IMR-90 (cell line): ENCODE measurements at regions not wholly inside any gene's neighbourhood (a gene's known extent, or its start where the extent isn't known, plus 50 kb on each side); places are given as distances from the start of the nearest gene placed in this dataset.

Source experiments
- ATAC-seq: fragments of 200-7000 bp; cut with Tn5 transposase; 2 replicates; pipeline ENCODE4 v1.9.1; 2020; ENCODE audit warnings: low read depth, mild to moderate bottlenecking, moderate library complexity
- BruUV-seq: library from RNA; stranded (reverse); fragments of 400-500 nt; replicated peaks from 2 replicates; lab custom pipeline; 2021; lab: Mats Ljungman, UMichigan
- CTCF ChIA-PET: fragments of 300-600 bp; formaldehyde crosslinking; extraction: SDS; loops from one replicate; lab custom pipeline; 2021; ENCODE audit warnings: antibody characterized with exemption; lab: Yijun Ruan, JAX
- POLR2A ChIA-PET: fragments of 300-600 bp; sonication (Branson Sonifier 250); formaldehyde crosslinking; loops from one replicate; lab custom pipeline; 2022; ENCODE audit warnings: antibody characterized with exemption; ENCODE audit not compliant: unreplicated experiment; lab: Charles Lee
- DNase-seq: peaks from one replicate; pipeline ENCODE4 v3.0.0; 2013
- H2AFZ ChIP-seq: replicated peaks from 2 replicates; pipeline ENCODE3; 2013; ENCODE audit warnings: low read length, mild to moderate bottlenecking; ENCODE audit not compliant: poor library complexity
- H2AK5ac ChIP-seq: 2 replicates; pipeline ENCODE4 v1.6.1; 2013; ENCODE audit warnings: low read depth, low read length, inconsistent platforms
- H2AK9ac ChIP-seq: replicated peaks from 2 replicates; pipeline ENCODE3; 2013; ENCODE audit warnings: mild to moderate bottlenecking, low read depth, low read length, moderate library complexity; ENCODE audit not compliant: poor library complexity
- H2BK120ac ChIP-seq: 2 replicates; pipeline ENCODE4 v1.6.1; 2013; ENCODE audit warnings: low read depth, low read length, inconsistent platforms
- H2BK15ac ChIP-seq: 3 replicates; pipeline ENCODE4 v1.6.1; 2013; ENCODE audit warnings: low read depth, low read length, inconsistent platforms
- H2BK20ac ChIP-seq: 2 replicates; pipeline ENCODE4 v1.6.1; 2013; ENCODE audit warnings: low read depth, mild to moderate bottlenecking, inconsistent platforms, low read length, moderate library complexity
- H2BK5ac ChIP-seq: 2 replicates; pipeline ENCODE4 v1.6.1; 2013; ENCODE audit warnings: mild to moderate bottlenecking, low read depth, low read length, inconsistent platforms; ENCODE audit not compliant: poor library complexity, severe bottlenecking
- H3K14ac ChIP-seq: replicated peaks from 2 replicates; pipeline ENCODE4 v1.6.1; 2013; ENCODE audit warnings: low read depth, low read length, inconsistent platforms
- H3K18ac ChIP-seq: 2 replicates; pipeline ENCODE4 v1.6.1; 2013; ENCODE audit warnings: low read depth, low read length, control low read depth
- H3K23ac ChIP-seq: 2 replicates; pipeline ENCODE4 v1.6.1; 2013; ENCODE audit warnings: low read depth, low read length, inconsistent platforms
- H3K27ac ChIP-seq: 2 replicates; pipeline ENCODE4 v1.5.1; 2013; ENCODE audit warnings: mild to moderate bottlenecking, control low read depth, low read length; ENCODE audit not compliant: insufficient read depth
- H3K27me3 ChIP-seq: 2 replicates; pipeline ENCODE4 v1.6.1; 2013; ENCODE audit warnings: low read length; ENCODE audit not compliant: control insufficient read depth, insufficient read depth
- H3K36me3 ChIP-seq: 2 replicates; pipeline ENCODE4 v1.6.1; 2013; ENCODE audit warnings: low read length, mixed read lengths; ENCODE audit not compliant: control insufficient read depth, insufficient read depth
- H3K4ac ChIP-seq: 2 replicates; pipeline ENCODE4 v1.6.1; 2013; ENCODE audit warnings: low read depth, low read length, inconsistent platforms
- H3K4me1 ChIP-seq: 2 replicates; pipeline ENCODE4 v1.6.1; 2013; ENCODE audit warnings: low read length, mixed read lengths; ENCODE audit not compliant: control insufficient read depth, insufficient read depth
- H3K4me2 ChIP-seq: 2 replicates; pipeline ENCODE4 v1.6.1; 2013; ENCODE audit warnings: low read depth, mild to moderate bottlenecking, control low read depth, low read length, moderate library complexity
- H3K4me3 ChIP-seq: 2 replicates; pipeline ENCODE4 v1.5.1; 2013; ENCODE audit warnings: low read depth, mild to moderate bottlenecking, control low read depth, low read length, moderate library complexity; ENCODE audit not compliant: insufficient read depth
- H3K56ac ChIP-seq: 2 replicates; pipeline ENCODE4 v1.6.1; 2013; ENCODE audit warnings: low read length, inconsistent platforms; ENCODE audit not compliant: insufficient read depth; ENCODE audit errors: extremely low read depth
- H3K79me1 ChIP-seq, 2 experiments: 2 replicates each; pipeline ENCODE4 v1.6.1; 2013; ENCODE audit warnings: low read length in 2 of 2, inconsistent platforms in 1 of 2, low read depth in 1 of 2
- H3K9ac ChIP-seq: 2 replicates; pipeline ENCODE4 v1.6.1; 2013; ENCODE audit warnings: low read depth, low read length, control low read depth
- H3K9me1 ChIP-seq: 2 replicates; pipeline ENCODE4 v1.6.1; 2013; ENCODE audit warnings: low read length, inconsistent platforms; ENCODE audit not compliant: insufficient read depth
- H3K9me3 ChIP-seq: 2 replicates; pipeline ENCODE4 v1.6.1; 2013; ENCODE audit warnings: low read length; ENCODE audit not compliant: control insufficient read depth, insufficient read depth
- H4K20me1 ChIP-seq: 2 replicates; pipeline ENCODE4 v1.6.1; 2013; ENCODE audit warnings: low read length, inconsistent platforms; ENCODE audit not compliant: insufficient read depth
- H4K5ac ChIP-seq: 2 replicates; pipeline ENCODE4 v1.6.1; 2013; ENCODE audit warnings: mild to moderate bottlenecking, low read depth, low read length, control low read depth
- H4K8ac ChIP-seq, 2 experiments: 2 replicates each; pipeline ENCODE4 v1.6.1; 2013; ENCODE audit warnings: low read depth in 2 of 2, low read length in 2 of 2, control low read depth in 1 of 2, inconsistent platforms in 1 of 2
- H4K91ac ChIP-seq: 2 replicates; pipeline ENCODE4 v1.6.1; 2013; ENCODE audit warnings: low read depth, low read length, inconsistent platforms; ENCODE audit not compliant: insufficient read depth
- BHLHE40 ChIP-seq: fragments of 150-350 bp; IDR thresholded peaks from 2 replicates; pipeline ENCODE4 v1.6.1; 2016; ENCODE audit warnings: mild to moderate bottlenecking, low read depth, low read length
- CEBPB ChIP-seq: IDR thresholded peaks from 2 replicates; pipeline ENCODE4 v1.6.1; 2012; ENCODE audit warnings: low read depth, low read length, improper control_type of control experiment
- CHD1 ChIP-seq: IDR thresholded peaks from 2 replicates; pipeline ENCODE4 v1.6.1; 2012; ENCODE audit warnings: low read depth, low read length, improper control_type of control experiment
- MAZ ChIP-seq: IDR thresholded peaks from 2 replicates; pipeline ENCODE4 v1.6.1; 2012; ENCODE audit warnings: low read depth, mild to moderate bottlenecking, low read length, improper control_type of control experiment, moderate library complexity, borderline replicate concordance
- MXI1 ChIP-seq: IDR thresholded peaks from 2 replicates; pipeline ENCODE4 v1.6.1; 2012; ENCODE audit warnings: low read depth, mild to moderate bottlenecking, low read length, moderate library complexity, borderline replicate concordance
- NFE2L2 ChIP-seq: fragments of 150-350 bp; IDR thresholded peaks from 2 replicates; pipeline ENCODE4 v1.6.1; 2016; ENCODE audit warnings: low read depth, mild to moderate bottlenecking, low read length
- RAD21 ChIP-seq: IDR thresholded peaks from 2 replicates; pipeline ENCODE4 v1.6.1; 2012; ENCODE audit warnings: low read length, improper control_type of control experiment
- RFX5 ChIP-seq: IDR thresholded peaks from 2 replicates; pipeline ENCODE4 v1.8.0; 2012; ENCODE audit warnings: low read depth, mild to moderate bottlenecking, low read length, moderate library complexity
- USF2 ChIP-seq: fragments of 150-350 bp; IDR thresholded peaks from 2 replicates; pipeline ENCODE4 v1.6.1; 2017; ENCODE audit warnings: mild to moderate bottlenecking, antibody characterized with exemption, low read length, low read depth
- WGBS, 2 experiments: methylation state at CpG; one replicate each; pipeline versions ENCODE4 v1.1.5 to v1.1.7; 2013; ENCODE audit warnings: missing lambda C conversion rate in 2 of 2; ENCODE audit not compliant: insufficient read length in 1 of 2; ENCODE audit errors: extremely low coverage in 2 of 2; 5-methylcytosine and 5-hydroxymethylcytosine counted together
- dilution Hi-C: fragments of 300-500 bp; cut with HindIII; formaldehyde crosslinking; loops from one replicate; pipeline ENCODE4 v1.14.3; 2018; ENCODE audit warnings: low sequenced_read_pairs; ENCODE audit not compliant: unreplicated experiment
- in situ Hi-C: fragments of 300-500 bp; cut with MboI; formaldehyde crosslinking; loops from 3 replicates; pipeline ENCODE4 v1.14.3; 2019; ENCODE audit warnings: low sequenced_read_pairs, inconsistent platforms, mixed read lengths
- intact Hi-C: fragments of 100-400 bp; cut with micrococcal nuclease; formaldehyde crosslinking; loops from 2 replicates; pipeline ENCODE4 v1.10.0; 2022

GRCh38 chr18:1907470-1908206, 663.7 kb downstream of the METTL4 start:
- Histone ChIP-seq H2BK20ac (no peak overlapping the region), H4K91ac (no peak overlapping the region), H3K4me2 (no peak overlapping the region), H3K14ac (no peak overlapping the region), H3K9me3 (peaks cover 8% of the 10 kb centered on the region), H3K79me1 (no peaks in the 10 kb centered on the region), H3K23ac (no peak overlapping the region), H4K20me1 (no peaks in the 10 kb centered on the region), H3K9ac (no peak overlapping the region), H2BK15ac (no peak overlapping the region), H3K4me1 (no peaks in the 10 kb centered on the region), H3K9me1 (no peaks in the 10 kb centered on the region), H2BK5ac (no peak overlapping the region), H2AK9ac (no peak overlapping the region), H3K27ac (no peak overlapping the region), H4K5ac (no peak overlapping the region), H3K27me3 (no peaks in the 10 kb centered on the region), H3K56ac (no peak overlapping the region), H2AFZ (no peak overlapping the region), H3K4me3 (no peak overlapping the region), H3K4ac (no peak overlapping the region), H2BK120ac (no peak overlapping the region), H3K36me3 (no peaks in the 10 kb centered on the region), H3K18ac (no peak overlapping the region), H4K8ac (no peak overlapping the region), H2AK5ac (no peak overlapping the region)
- no peak for TF ChIP-seq BHLHE40
- TF ChIP-seq RAD21: no peak
- TF ChIP-seq RFX5: no peak
- no peak for TF ChIP-seq MAZ
- no peak for TF ChIP-seq USF2
- no peak for TF ChIP-seq NFE2L2
- TF ChIP-seq CHD1: no peak
- no peak for TF ChIP-seq CEBPB
- TF ChIP-seq MXI1: no peak
- intact Hi-C loops: no loop called here
- dilution Hi-C loops: no loop called here
- ChIA-PET POLR2A (no interaction called here), CTCF (no interaction called here)
- BruUV-seq: no TSS peak
- ATAC-seq (no peak), DNase-seq (no peak)
- no CpG with 5 or more reads among the region's 3 CpGs for WGBS, 2 experiments
- in situ Hi-C loops: no loop called here
